SKM-1 (cell line): ENCODE measurements at regions not wholly inside any gene's neighbourhood (a gene's known extent, or its start where the extent isn't known, plus 50 kb on each side); places are given as distances from the start of the nearest gene placed in this dataset.
"Not testable (repeated sequence)": the region's sequence is repeated elsewhere in the genome, so short reads cannot be mapped to it uniquely, and the experiment has no call there.

Experiments used
- DNase-seq: peaks from one replicate; lab custom pipeline; 2025; ENCODE audit not compliant: unreplicated experiment; lab: John Stamatoyannopoulos, UW

GRCh38 chr1:206358771-206359170 lies 111.5 kb upstream of the IKBKE start:
- not testable (repeated sequence) for DNase-seq

- DNase-seq = not testable (repeated sequence)
These were observed 110.9 kb upstream of the IKBKE start for GRCh38 chr1:206359377-206359776.

GRCh38 chr1:206361978-206362543 lies 108.2 kb upstream of the IKBKE start:
- DNase-seq = not testable (repeated sequence)

GRCh38 chr1:206362994-206363393 lies 107.3 kb upstream of the IKBKE start:
- DNase-seq = not testable (repeated sequence)

- DNase-seq = not testable (repeated sequence)
These were observed 105.0 kb upstream of the IKBKE start for GRCh38 chr1:206365271-206365670.

- not testable (repeated sequence) for DNase-seq
These were observed 104.1 kb upstream of the IKBKE start for GRCh38 chr1:206366131-206366530.

- not testable (repeated sequence) for DNase-seq
These were observed 103.5 kb upstream of the IKBKE start for GRCh38 chr1:206366772-206367171.

GRCh38 chr1:206367955-206368622 lies 102.2 kb upstream of the IKBKE start:
- not testable (repeated sequence) for DNase-seq

- DNase-seq = not testable (repeated sequence)
These were observed 95.6 kb upstream of the IKBKE start for GRCh38 chr1:206374725-206375124.

- DNase-seq = not testable (repeated sequence)
These were observed 94.7 kb upstream of the IKBKE start for GRCh38 chr1:206375552-206375951.

GRCh38 chr1:206378506-206378905 lies 91.8 kb upstream of the IKBKE start:
- not testable (repeated sequence) for DNase-seq

GRCh38 chr1:206379245-206379644 lies 91.0 kb upstream of the IKBKE start:
- DNase-seq = not testable (repeated sequence)

GRCh38 chr1:206380163-206380790 lies 90.0 kb upstream of the IKBKE start:
- DNase-seq = peak; percentile 47

- DNase-seq = not testable (repeated sequence)
These were observed 89.3 kb upstream of the IKBKE start for GRCh38 chr1:206380791-206381610.

GRCh38 chr1:206384029-206384807 lies 86.1 kb upstream of the IKBKE start:
- not testable (repeated sequence) for DNase-seq

GRCh38 chr1:206384891-206385290 lies 85.4 kb upstream of the IKBKE start:
- not testable (repeated sequence) for DNase-seq

- DNase-seq = not testable (repeated sequence)
These were observed 82.6 kb upstream of the IKBKE start for GRCh38 chr1:206387631-206388030.

- DNase-seq = not testable (repeated sequence)
These were observed 78.4 kb upstream of the IKBKE start for GRCh38 chr1:206391903-206392302.

- DNase-seq = not testable (repeated sequence)
These were observed 72.8 kb upstream of the IKBKE start for GRCh38 chr1:206397501-206397900.

GRCh38 chr1:206398261-206398660 lies 72.0 kb upstream of the IKBKE start:
- not testable (repeated sequence) for DNase-seq
